Panc1 (cell line): ENCODE measurements at regions not wholly inside any gene's neighbourhood (a gene's known extent, or its start where the extent isn't known, plus 50 kb on each side); places are given as distances from the start of the nearest gene placed in this dataset.

Source experiments
- POLR2AphosphoS5 ChIP-seq: IDR thresholded peaks from 2 replicates; pipeline ENCODE4 v1.6.1; 2012; ENCODE audit warnings: mild to moderate bottlenecking, low read depth, low read length, moderate library complexity
- TF ChIP-seq, protein P1 (sequence below): fragments of 450-650 bp; IDR thresholded peaks from 2 replicates; pipeline ENCODE4 v1.5.1; 2017; ENCODE audit warnings: mild to moderate bottlenecking

- no peak for TF ChIP-seq POLR2AphosphoS5
- TF ChIP-seq, protein P1, sequence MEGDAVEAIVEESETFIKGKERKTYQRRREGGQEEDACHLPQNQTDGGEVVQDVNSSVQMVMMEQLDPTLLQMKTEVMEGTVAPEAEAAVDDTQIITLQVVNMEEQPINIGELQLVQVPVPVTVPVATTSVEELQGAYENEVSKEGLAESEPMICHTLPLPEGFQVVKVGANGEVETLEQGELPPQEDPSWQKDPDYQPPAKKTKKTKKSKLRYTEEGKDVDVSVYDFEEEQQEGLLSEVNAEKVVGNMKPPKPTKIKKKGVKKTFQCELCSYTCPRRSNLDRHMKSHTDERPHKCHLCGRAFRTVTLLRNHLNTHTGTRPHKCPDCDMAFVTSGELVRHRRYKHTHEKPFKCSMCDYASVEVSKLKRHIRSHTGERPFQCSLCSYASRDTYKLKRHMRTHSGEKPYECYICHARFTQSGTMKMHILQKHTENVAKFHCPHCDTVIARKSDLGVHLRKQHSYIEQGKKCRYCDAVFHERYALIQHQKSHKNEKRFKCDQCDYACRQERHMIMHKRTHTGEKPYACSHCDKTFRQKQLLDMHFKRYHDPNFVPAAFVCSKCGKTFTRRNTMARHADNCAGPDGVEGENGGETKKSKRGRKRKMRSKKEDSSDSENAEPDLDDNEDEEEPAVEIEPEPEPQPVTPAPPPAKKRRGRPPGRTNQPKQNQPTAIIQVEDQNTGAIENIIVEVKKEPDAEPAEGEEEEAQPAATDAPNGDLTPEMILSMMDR, result no peak
These were observed 63.7 kb upstream of the TMTC4 start for GRCh38 chr13:100738176-100738855.
